Activated naive CD8-positive, alpha-beta T cell treated with anti-CD3 and anti-CD28 coated beads, Interleukin-2, amount 10 ng/mL, durations not matched to agents 7 days and 5 days (primary cell): ENCODE measurements at regions not wholly inside any gene's neighbourhood (a gene's known extent, or its start where the extent isn't known, plus 50 kb on each side); places are given as distances from the start of the nearest gene placed in this dataset.

Source experiments
- ATAC-seq: fragments of 150-1000 bp; cut with Tn5 transposase; one replicate; pipeline ENCODE4 v1.10.0; 2021; ENCODE audit warnings: low read depth, moderate library complexity
- POLR2A ChIA-PET: fragments of 350-600 bp; sonication (Branson Sonifier 250); formaldehyde crosslinking; loops from one replicate; lab custom pipeline; 2021; ENCODE audit warnings: antibody characterized with exemption; lab: Charles Lee
- DNase-seq: peaks from one replicate; pipeline ENCODE4 v3.0.0; 2021
- H3K27ac Mint-ChIP-seq: one replicate; pipeline ENCODE4 v1.8.0; 2022; ENCODE audit warnings: mild to moderate bottlenecking, mixed read lengths
- H3K27me3 Mint-ChIP-seq: one replicate; pipeline ENCODE4 v1.8.0; 2022; ENCODE audit warnings: mild to moderate bottlenecking, moderate library complexity, mixed read lengths
- H3K36me3 Mint-ChIP-seq: one replicate; pipeline ENCODE4 v1.8.0; 2021; ENCODE audit warnings: mild to moderate bottlenecking, mixed read lengths
- H3K4me1 Mint-ChIP-seq: one replicate; pipeline ENCODE4 v1.8.0; 2021; ENCODE audit warnings: mixed read lengths
- H3K4me3 Mint-ChIP-seq: one replicate; pipeline ENCODE4 v1.8.0; 2022; ENCODE audit warnings: mild to moderate bottlenecking, moderate library complexity, mixed read lengths
- H3K9me3 Mint-ChIP-seq: one replicate; pipeline ENCODE4 v1.8.0; 2021; ENCODE audit warnings: mixed read lengths

GRCh38 chr10:36647540-36647939, 477.9 kb upstream of the ANKRD30A start:
- H3K4me3 Mint-ChIP-seq = no peak overlapping the region
- H3K4me1 Mint-ChIP-seq = no peaks in the 10 kb centered on the region
- ATAC-seq = no peak
- no peaks in the 10 kb centered on the region for H3K36me3 Mint-ChIP-seq
- DNase-seq = no peak
- peaks cover 3% of the 10 kb centered on the region for H3K9me3 Mint-ChIP-seq
- H3K27me3 Mint-ChIP-seq = no peaks in the 10 kb centered on the region
- POLR2A ChIA-PET = no interaction called here
- no peak overlapping the region for H3K27ac Mint-ChIP-seq

- ATAC-seq = no peak
- Mint-ChIP-seq H3K4me1 (no peaks in the 10 kb centered on the region), H3K9me3 (peaks cover 3% of the 10 kb centered on the region), H3K27me3 (no peaks in the 10 kb centered on the region), H3K4me3 (no peak overlapping the region), H3K27ac (no peak overlapping the region), H3K36me3 (no peaks in the 10 kb centered on the region)
- DNase-seq = no peak
- POLR2A ChIA-PET = no interaction called here
Measured at GRCh38 chr10:36640626-36641025, 484.8 kb upstream of the ANKRD30A start.

DNA sequence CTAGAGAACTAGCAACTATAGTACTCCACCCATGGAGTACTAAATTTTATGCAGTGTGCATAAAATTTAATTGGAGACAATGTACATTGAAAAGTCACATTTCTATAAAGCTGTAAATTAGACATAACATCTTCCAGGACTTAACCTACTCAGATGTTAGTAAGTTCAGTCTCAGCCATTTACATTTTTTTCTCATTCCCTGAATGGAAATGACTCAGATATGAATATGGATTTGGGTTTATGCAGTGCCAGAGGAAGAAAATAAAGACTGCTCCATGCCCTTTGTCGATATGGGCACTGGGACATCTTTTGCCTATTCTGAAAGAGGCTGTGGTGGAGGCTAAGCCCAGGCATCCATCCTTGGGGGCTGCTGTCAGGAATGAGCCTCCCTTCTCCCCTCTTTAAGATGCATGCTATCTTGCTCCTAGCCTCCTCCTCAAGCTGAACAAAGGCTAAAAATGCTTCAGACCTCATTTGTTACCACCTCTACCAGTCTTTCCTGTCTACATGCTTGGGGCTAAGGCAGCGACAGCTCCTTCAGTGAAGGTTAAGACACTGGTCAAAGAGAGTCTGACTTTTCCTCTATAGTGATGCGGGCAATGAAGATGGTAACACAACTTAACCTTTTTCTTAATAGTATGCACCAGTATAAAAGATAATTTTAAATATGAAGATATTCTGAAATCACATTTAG, 486.8 kb upstream of the ANKRD30A start:
- no peak overlapping the region for H3K4me3 Mint-ChIP-seq
- ATAC-seq = no peak
- no peak for DNase-seq
- no peaks in the 10 kb centered on the region for H3K36me3 Mint-ChIP-seq
- H3K4me1 Mint-ChIP-seq = no peaks in the 10 kb centered on the region
- no peaks in the 10 kb centered on the region for H3K27me3 Mint-ChIP-seq
- POLR2A ChIA-PET = no interaction called here
- H3K27ac Mint-ChIP-seq = no peak overlapping the region
- H3K9me3 Mint-ChIP-seq = peaks cover 3% of the 10 kb centered on the region

GRCh38 chr10:36636879-36637278, 488.5 kb upstream of the ANKRD30A start:
- Mint-ChIP-seq H3K4me1 (no peaks in the 10 kb centered on the region), H3K27me3 (no peaks in the 10 kb centered on the region), H3K9me3 (peaks cover 2% of the 10 kb centered on the region), H3K36me3 (no peaks in the 10 kb centered on the region), H3K4me3 (no peak overlapping the region), H3K27ac (no peak overlapping the region)
- DNase-seq (no peak), ATAC-seq (no peak)
- POLR2A ChIA-PET = no interaction called here

GRCh38 chr10:36636285-36636839, 489.0 kb upstream of the ANKRD30A start:
- Mint-ChIP-seq H3K9me3 (no peaks in the 10 kb centered on the region), H3K27me3 (no peaks in the 10 kb centered on the region), H3K4me1 (no peaks in the 10 kb centered on the region), H3K4me3 (no peak overlapping the region), H3K27ac (no peak overlapping the region), H3K36me3 (no peaks in the 10 kb centered on the region)
- no peak for ATAC-seq
- DNase-seq = no peak
- POLR2A ChIA-PET = no interaction called here

- Mint-ChIP-seq H3K27ac (no peak overlapping the region), H3K4me1 (no peaks in the 10 kb centered on the region), H3K9me3 (no peaks in the 10 kb centered on the region), H3K27me3 (no peaks in the 10 kb centered on the region), H3K4me3 (no peak overlapping the region), H3K36me3 (no peaks in the 10 kb centered on the region)
- ATAC-seq (no peak), DNase-seq (no peak)
- POLR2A ChIA-PET = no interaction called here
Measured at GRCh38 chr10:36634916-36635315, 490.5 kb upstream of the ANKRD30A start.

DNA sequence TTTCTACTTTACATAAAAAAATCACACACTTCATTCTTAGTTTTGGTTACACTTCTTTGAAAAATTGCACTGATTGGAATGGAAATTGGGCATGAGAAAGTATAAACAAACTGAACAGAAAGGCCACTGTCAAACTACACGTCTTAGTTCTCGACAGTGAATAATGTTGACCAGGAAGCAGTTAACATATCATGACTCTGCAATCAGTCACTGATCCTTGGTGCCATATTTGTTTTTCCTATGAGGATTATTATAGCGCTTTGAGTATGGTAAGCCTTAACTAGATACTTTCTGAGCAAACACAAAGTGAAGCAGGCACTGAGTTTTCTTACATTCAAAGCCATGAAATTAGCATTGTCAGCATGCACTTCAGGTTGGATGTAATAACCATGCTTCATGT, 495.1 kb upstream of the ANKRD30A start:
- no peak for ATAC-seq
- H3K36me3 Mint-ChIP-seq = no peaks in the 10 kb centered on the region

GRCh38 chr10:36629476-36629875, 495.9 kb upstream of the ANKRD30A start:
- Mint-ChIP-seq H3K27me3 (no peaks in the 10 kb centered on the region), H3K9me3 (peaks cover 1% of the 10 kb centered on the region), H3K27ac (no peak overlapping the region), H3K4me1 (no peaks in the 10 kb centered on the region), H3K4me3 (no peak overlapping the region), H3K36me3 (no peaks in the 10 kb centered on the region)
- ATAC-seq (no peak), DNase-seq (no peak)
- POLR2A ChIA-PET = no interaction called here

More for the DNA sequence above, 495.1 kb upstream of the ANKRD30A start:
- no peak overlapping the region for H3K27ac Mint-ChIP-seq
- H3K27me3 Mint-ChIP-seq = no peaks in the 10 kb centered on the region
- no peaks in the 10 kb centered on the region for H3K4me1 Mint-ChIP-seq
- no peak overlapping the region for H3K4me3 Mint-ChIP-seq
- DNase-seq = no peak
- H3K9me3 Mint-ChIP-seq = peaks cover under 1% of the 10 kb centered on the region
- POLR2A ChIA-PET = no interaction called here

DNA sequence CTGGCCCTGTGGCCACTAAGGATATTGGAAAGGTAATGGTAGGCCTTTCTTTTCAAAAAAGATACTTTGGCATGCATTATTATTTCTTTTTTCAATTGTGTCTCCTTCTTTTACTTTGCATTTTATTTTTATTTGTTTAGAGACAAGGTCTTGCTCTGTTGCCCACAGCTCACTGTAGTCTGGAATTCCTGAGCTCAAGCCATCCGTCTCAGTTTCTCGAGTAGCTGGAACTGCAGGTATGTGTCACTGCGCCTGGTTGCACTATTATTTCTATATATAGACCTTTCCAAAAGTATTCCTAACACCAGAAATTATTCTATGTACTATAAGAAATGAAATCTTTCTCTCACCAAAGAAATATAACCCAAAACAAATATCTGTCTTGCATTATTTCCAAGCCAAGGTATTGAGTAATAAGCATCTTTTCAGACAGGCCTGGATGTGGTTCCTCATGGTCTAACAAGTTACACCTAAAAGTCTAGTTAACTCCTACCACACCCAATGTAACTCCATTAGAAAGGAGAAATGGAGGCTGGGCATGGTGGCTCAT, 500.8 kb upstream of the ANKRD30A start:
- no peak overlapping the region for H3K4me3 Mint-ChIP-seq
- POLR2A ChIA-PET = no interaction called here
- no peak overlapping the region for H3K27ac Mint-ChIP-seq
- peaks cover 1% of the 10 kb centered on the region for H3K9me3 Mint-ChIP-seq
- no peaks in the 10 kb centered on the region for H3K36me3 Mint-ChIP-seq
- no peak for DNase-seq
- ATAC-seq = no peak
- no peaks in the 10 kb centered on the region for H3K4me1 Mint-ChIP-seq
- H3K27me3 Mint-ChIP-seq = no peaks in the 10 kb centered on the region

- Mint-ChIP-seq H3K4me1 (no peaks in the 10 kb centered on the region), H3K36me3 (no peaks in the 10 kb centered on the region), H3K4me3 (no peak overlapping the region), H3K27ac (no peak overlapping the region), H3K9me3 (peaks cover 1% of the 10 kb centered on the region), H3K27me3 (no peaks in the 10 kb centered on the region)
- ATAC-seq = no peak
- POLR2A ChIA-PET = no interaction called here
- DNase-seq = no peak
Measured at GRCh38 chr10:36621346-36621745, 504.1 kb upstream of the ANKRD30A start.

GRCh38 chr10:36612436-36612835, 513.0 kb upstream of the ANKRD30A start:
- H3K9me3 Mint-ChIP-seq = peaks cover 4% of the 10 kb centered on the region
- no peak for DNase-seq
- no peak for ATAC-seq
- H3K36me3 Mint-ChIP-seq = no peaks in the 10 kb centered on the region
- no peak overlapping the region for H3K4me3 Mint-ChIP-seq
- no peaks in the 10 kb centered on the region for H3K27me3 Mint-ChIP-seq
- H3K4me1 Mint-ChIP-seq = no peaks in the 10 kb centered on the region
- POLR2A ChIA-PET = no interaction called here
- no peak overlapping the region for H3K27ac Mint-ChIP-seq

- H3K27me3 Mint-ChIP-seq = no peaks in the 10 kb centered on the region
- no peaks in the 10 kb centered on the region for H3K4me1 Mint-ChIP-seq
- peaks cover 4% of the 10 kb centered on the region for H3K9me3 Mint-ChIP-seq
- ATAC-seq (no peak), DNase-seq (no peak)
- no peaks in the 10 kb centered on the region for H3K36me3 Mint-ChIP-seq
- H3K27ac Mint-ChIP-seq = no peak overlapping the region
- POLR2A ChIA-PET = no interaction called here
- no peak overlapping the region for H3K4me3 Mint-ChIP-seq
Measured at GRCh38 chr10:36608866-36609265, 516.5 kb upstream of the ANKRD30A start.

GRCh38 chr10:36608251-36608650, 517.1 kb upstream of the ANKRD30A start:
- ATAC-seq = no peak
- H3K27me3 Mint-ChIP-seq = no peaks in the 10 kb centered on the region
- no peak overlapping the region for H3K4me3 Mint-ChIP-seq
- H3K27ac Mint-ChIP-seq = no peak overlapping the region
- peaks cover 4% of the 10 kb centered on the region for H3K9me3 Mint-ChIP-seq
- H3K36me3 Mint-ChIP-seq = no peaks in the 10 kb centered on the region
- POLR2A ChIA-PET = no interaction called here
- no peak for DNase-seq
- no peaks in the 10 kb centered on the region for H3K4me1 Mint-ChIP-seq

DNA sequence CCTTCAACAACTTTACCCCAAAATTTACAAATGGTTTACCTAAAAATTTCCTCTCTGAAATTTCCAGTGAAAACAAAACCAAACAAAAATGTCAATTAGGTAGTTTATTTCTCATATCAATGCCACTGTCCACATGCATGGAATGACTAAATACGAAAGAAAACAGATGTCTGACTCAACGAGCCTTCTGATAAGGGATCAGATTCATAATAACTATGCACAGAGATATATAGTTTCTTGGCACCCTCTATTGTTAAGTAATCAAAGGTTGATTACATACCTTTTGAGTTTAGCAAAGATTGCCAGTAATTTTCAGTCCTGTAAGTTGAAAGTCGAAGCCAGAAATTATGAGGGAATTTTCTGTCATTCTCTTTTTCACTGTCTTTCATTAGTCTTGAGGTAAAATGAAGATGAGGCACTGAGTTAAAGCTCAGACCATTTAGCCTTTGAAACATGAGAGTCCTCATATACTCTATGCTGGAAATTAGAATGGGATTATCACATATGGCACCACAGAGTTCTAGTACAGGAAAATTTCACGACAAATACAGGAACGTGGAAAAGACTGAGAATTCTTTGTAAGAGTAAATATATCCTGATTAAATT, 519.1 kb upstream of the ANKRD30A start:
- POLR2A ChIA-PET = no interaction called here
- Mint-ChIP-seq H3K4me1 (no peaks in the 10 kb centered on the region), H3K27me3 (no peaks in the 10 kb centered on the region), H3K36me3 (no peaks in the 10 kb centered on the region), H3K9me3 (peaks cover 4% of the 10 kb centered on the region), H3K4me3 (no peak overlapping the region), H3K27ac (no peak overlapping the region)
- no peak for ATAC-seq
- DNase-seq = no peak
